Spleen (tissue), 7 donors: ENCODE measurements at regions not wholly inside any gene's neighbourhood (a gene's known extent, or its start where the extent isn't known, plus 50 kb on each side); places are given as distances from the start of the nearest gene placed in this dataset.

Experiments used
- POLR2A ChIP-seq, 3 donors: fragments of 450-650 bp; IDR thresholded peaks; one replicate each; pipeline ENCODE4 v1.5.1; 2017; ENCODE audit warnings: antibody characterized with exemption in 3 of 3, mild to moderate bottlenecking in 1 of 3
- POLR2AphosphoS5 ChIP-seq, 3 donors: sonication (generic); formaldehyde crosslinking; IDR thresholded peaks; one replicate each; pipeline ENCODE4 v1.5.1; 2017; ENCODE audit warnings: antibody characterized with exemption in 3 of 3
- TF ChIP-seq, protein P1 (sequence below), 11 experiments: fragments of 200-600 bp in 7 of 11; fragments of 450-650 bp in 4 of 11; sonication (generic) in 4 of 11; IDR thresholded peaks in 8 of 11; conservative IDR thresholded peaks in 3 of 11; 1 replicate in 7 of 11; 2 replicates in 4 of 11; pipeline versions ENCODE4 v1.4.0 to v1.8.0; 2016 to 2021; ENCODE audit warnings: antibody characterized with exemption in 11 of 11, inconsistent platforms in 4 of 11, mild to moderate bottlenecking in 1 of 11
- donor health status: DM: no; HTN: no; CAD: no; lungs with moderate emphysema.
- donor health status: DM: no; HTN: no; CAD: no.
- donor health status: DM: no; HTN: no; CAD: no.

- TF ChIP-seq, protein P1, sequence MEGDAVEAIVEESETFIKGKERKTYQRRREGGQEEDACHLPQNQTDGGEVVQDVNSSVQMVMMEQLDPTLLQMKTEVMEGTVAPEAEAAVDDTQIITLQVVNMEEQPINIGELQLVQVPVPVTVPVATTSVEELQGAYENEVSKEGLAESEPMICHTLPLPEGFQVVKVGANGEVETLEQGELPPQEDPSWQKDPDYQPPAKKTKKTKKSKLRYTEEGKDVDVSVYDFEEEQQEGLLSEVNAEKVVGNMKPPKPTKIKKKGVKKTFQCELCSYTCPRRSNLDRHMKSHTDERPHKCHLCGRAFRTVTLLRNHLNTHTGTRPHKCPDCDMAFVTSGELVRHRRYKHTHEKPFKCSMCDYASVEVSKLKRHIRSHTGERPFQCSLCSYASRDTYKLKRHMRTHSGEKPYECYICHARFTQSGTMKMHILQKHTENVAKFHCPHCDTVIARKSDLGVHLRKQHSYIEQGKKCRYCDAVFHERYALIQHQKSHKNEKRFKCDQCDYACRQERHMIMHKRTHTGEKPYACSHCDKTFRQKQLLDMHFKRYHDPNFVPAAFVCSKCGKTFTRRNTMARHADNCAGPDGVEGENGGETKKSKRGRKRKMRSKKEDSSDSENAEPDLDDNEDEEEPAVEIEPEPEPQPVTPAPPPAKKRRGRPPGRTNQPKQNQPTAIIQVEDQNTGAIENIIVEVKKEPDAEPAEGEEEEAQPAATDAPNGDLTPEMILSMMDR (IDR thresholded peaks at IDR 0.05 in 8 of 11, conservative IDR thresholded peaks at IDR 0.05 in 3 of 11), result no peak
- TF ChIP-seq POLR2AphosphoS5 (IDR thresholded peaks at IDR 0.05) (no peak), POLR2A (IDR thresholded peaks at IDR 0.05) (no peak)
These were observed 132.0 kb upstream of the SVIL start for GRCh38 chr10:29766753-29767152.
